ENCODE measurements at regions not wholly inside any gene's neighbourhood (a gene's known extent, or its start where the extent isn't known, plus 50 kb on each side); places are given as distances from the start of the nearest gene placed in this dataset.

GRCh38 chr12:58602179-58602578 is 318.1 kb downstream of the LRIG3 start:
- DNase-seq, result no peak

GRCh38 chr12:58602736-58603135 is 317.6 kb downstream of the LRIG3 start:
- DNase-seq, result no peak

GRCh38 chr12:58607805-58608204 is 312.5 kb downstream of the LRIG3 start:
- DNase-seq, result no peak

GRCh38 chr12:58608711-58609110 is 311.6 kb downstream of the LRIG3 start:
- no peak for DNase-seq

GRCh38 chr12:58615047-58615446 is 305.3 kb downstream of the LRIG3 start:
- DNase-seq, result no peak

- DNase-seq, result no peak
Measured at GRCh38 chr12:58615576-58615975, 304.7 kb downstream of the LRIG3 start.

GRCh38 chr12:58616618-58617017 is 303.7 kb downstream of the LRIG3 start:
- DNase-seq, result no peak

GRCh38 chr12:58621126-58621525 is 299.2 kb downstream of the LRIG3 start:
- no peak for DNase-seq

- no peak for DNase-seq
Measured at GRCh38 chr12:58629376-58629775, 290.9 kb downstream of the LRIG3 start.

GRCh38 chr12:58633479-58633878 is 286.8 kb downstream of the LRIG3 start:
- DNase-seq, result no peak

- DNase-seq, result no peak
Measured at GRCh38 chr12:58639318-58639934, 280.9 kb downstream of the LRIG3 start.

- DNase-seq, result no peak
Measured at GRCh38 chr12:58640314-58640713, 280.0 kb downstream of the LRIG3 start.

- no peak for DNase-seq
Measured at GRCh38 chr12:58645946-58646345, 274.4 kb downstream of the LRIG3 start.

GRCh38 chr12:58647495-58647894 is 272.8 kb downstream of the LRIG3 start:
- DNase-seq, result no peak

- DNase-seq, result no peak
Measured at GRCh38 chr12:58648176-58648575, 272.1 kb downstream of the LRIG3 start.

- no peak for DNase-seq
Measured at GRCh38 chr12:58651850-58652249, 268.5 kb downstream of the LRIG3 start.

GRCh38 chr12:58654021-58654420 is 266.3 kb downstream of the LRIG3 start:
- no peak for DNase-seq

- no peak for DNase-seq
Measured at GRCh38 chr12:58655375-58655774, 264.9 kb downstream of the LRIG3 start.

GRCh38 chr12:58656254-58657009 is 263.9 kb downstream of the LRIG3 start:
- DNase-seq, result no peak

- no peak for DNase-seq
Measured at GRCh38 chr12:58657190-58657589, 263.1 kb downstream of the LRIG3 start.

GRCh38 chr12:58665375-58665774 is 254.9 kb downstream of the LRIG3 start:
- DNase-seq, result no peak

- no peak for DNase-seq
Measured at GRCh38 chr12:58668233-58668632, 252.1 kb downstream of the LRIG3 start.

- DNase-seq, result no peak
Measured at GRCh38 chr12:58668871-58669270, 251.4 kb downstream of the LRIG3 start.

- DNase-seq, result no peak
Measured at GRCh38 chr12:58670623-58671022, 249.7 kb downstream of the LRIG3 start.

GRCh38 chr12:58671196-58671595 is 249.1 kb downstream of the LRIG3 start:
- DNase-seq, result no peak
